Astrocyte (in vitro differentiated cells and primary cell): ENCODE measurements at regions not wholly inside any gene's neighbourhood (a gene's known extent, or its start where the extent isn't known, plus 50 kb on each side); places are given as distances from the start of the nearest gene placed in this dataset.
A peak's percentile ranks its signal among the peaks of the same experiment; 100 is the strongest.

Experiments used
- DNase-seq: peaks from one replicate; pipeline ENCODE4 v3.0.0-alpha.2; 2010; ENCODE audit warnings: low read depth
- FAIRE-seq: peaks from 2 replicates; lab custom pipeline; 2011; peaks lifted over from hg19 to GRCh38; lab: Jason Lieb, UNC
- H2AFZ ChIP-seq: 2 replicates; pipeline ENCODE4 v1.6.0; 2012; ENCODE audit warnings: low read depth, low read length, inconsistent platforms
- H3K27ac ChIP-seq: 2 replicates; pipeline ENCODE4 v1.5.1; 2011; ENCODE audit warnings: low read depth, low read length, inconsistent platforms
- H3K27me3 ChIP-seq: 2 replicates; pipeline ENCODE4 v1.6.0; 2011; ENCODE audit warnings: low read length, inconsistent platforms; ENCODE audit not compliant: insufficient read depth
- H3K36me3 ChIP-seq: 2 replicates; pipeline ENCODE4 v1.5.1; 2011; ENCODE audit warnings: low read length, inconsistent platforms; ENCODE audit not compliant: insufficient read depth
- H3K4me1 ChIP-seq: 2 replicates; pipeline ENCODE4 v1.5.1; 2011; ENCODE audit warnings: low read length, inconsistent platforms; ENCODE audit not compliant: insufficient read depth
- H3K4me2 ChIP-seq: 2 replicates; pipeline ENCODE4 v1.6.0; 2012; ENCODE audit warnings: low read length, inconsistent platforms
- H3K4me3 ChIP-seq: 2 replicates; pipeline ENCODE4 v1.5.1; 2011; ENCODE audit warnings: low read depth, mild to moderate bottlenecking, low read length, inconsistent platforms; ENCODE audit not compliant: insufficient read depth
- H3K79me2 ChIP-seq: 2 replicates; pipeline ENCODE4 v1.6.0; 2012; ENCODE audit warnings: mild to moderate bottlenecking, low read length, inconsistent platforms; ENCODE audit not compliant: insufficient read depth
- H3K9ac ChIP-seq: 2 replicates; pipeline ENCODE4 v1.6.0; 2012; ENCODE audit warnings: mild to moderate bottlenecking, low read length, inconsistent platforms
- H3K9me3 ChIP-seq: 2 replicates; pipeline ENCODE4 v1.5.1; 2012; ENCODE audit warnings: low read depth, mild to moderate bottlenecking, low read length, inconsistent platforms; ENCODE audit not compliant: insufficient read depth
- H4K20me1 ChIP-seq: 2 replicates; pipeline ENCODE4 v1.6.0; 2012; ENCODE audit warnings: low read length, inconsistent platforms; ENCODE audit not compliant: insufficient read depth
- H3K27ac Mint-ChIP-seq: one replicate; pipeline ENCODE4 v1.8.0; 2021; ENCODE audit warnings: mild to moderate bottlenecking, mixed read lengths; ENCODE audit not compliant: unreplicated experiment
- H3K27me3 Mint-ChIP-seq: one replicate; pipeline ENCODE4 v1.8.0; 2021; ENCODE audit warnings: low read depth, mixed read lengths; ENCODE audit not compliant: unreplicated experiment
- H3K36me3 Mint-ChIP-seq: one replicate; pipeline ENCODE4 v1.8.0; 2021; ENCODE audit warnings: low read depth, mixed read lengths; ENCODE audit not compliant: unreplicated experiment
- H3K4me1 Mint-ChIP-seq: one replicate; pipeline ENCODE4 v1.8.0; 2021; ENCODE audit warnings: low read depth, mixed read lengths; ENCODE audit not compliant: unreplicated experiment
- H3K4me3 Mint-ChIP-seq: one replicate; pipeline ENCODE4 v1.8.0; 2021; ENCODE audit warnings: mild to moderate bottlenecking, moderate library complexity, mixed read lengths; ENCODE audit not compliant: unreplicated experiment
- H3K9me3 Mint-ChIP-seq: one replicate; pipeline ENCODE4 v1.8.0; 2021; ENCODE audit warnings: mild to moderate bottlenecking, mixed read lengths; ENCODE audit not compliant: unreplicated experiment
- EZH2 ChIP-seq: IDR thresholded peaks from 2 replicates; pipeline ENCODE4 v1.6.1; 2012; ENCODE audit warnings: mild to moderate bottlenecking, low read length, inconsistent platforms; ENCODE audit not compliant: insufficient read depth
- TF ChIP-seq, protein P1 (sequence below): IDR thresholded peaks from 2 replicates; pipeline ENCODE4 v1.5.1; 2011; ENCODE audit warnings: low read depth, mild to moderate bottlenecking, inconsistent platforms, low read length, moderate library complexity; ENCODE audit not compliant: insufficient read depth

DNA sequence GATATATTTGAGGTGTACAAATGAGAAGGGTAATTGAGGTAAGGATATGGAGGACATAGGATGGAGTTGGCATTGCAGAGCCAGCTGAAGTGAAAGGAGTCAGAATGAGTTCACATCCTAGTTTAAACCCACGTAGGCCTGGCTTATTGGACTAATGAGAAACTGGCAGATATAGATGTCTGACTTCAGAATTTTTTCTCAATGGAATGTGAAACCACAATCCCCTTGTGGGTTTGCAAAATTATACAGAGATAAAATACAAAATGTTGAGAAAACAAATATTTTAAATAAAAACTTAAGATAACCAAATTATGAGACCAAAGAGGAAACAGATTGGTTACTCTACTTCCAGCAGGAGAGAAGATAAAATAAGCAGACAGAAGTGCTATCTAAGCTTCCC is 277.4 kb upstream of the LRRC7 start:
- no peaks in the 10 kb centered on the region for H4K20me1 ChIP-seq
- TF ChIP-seq, protein P1, sequence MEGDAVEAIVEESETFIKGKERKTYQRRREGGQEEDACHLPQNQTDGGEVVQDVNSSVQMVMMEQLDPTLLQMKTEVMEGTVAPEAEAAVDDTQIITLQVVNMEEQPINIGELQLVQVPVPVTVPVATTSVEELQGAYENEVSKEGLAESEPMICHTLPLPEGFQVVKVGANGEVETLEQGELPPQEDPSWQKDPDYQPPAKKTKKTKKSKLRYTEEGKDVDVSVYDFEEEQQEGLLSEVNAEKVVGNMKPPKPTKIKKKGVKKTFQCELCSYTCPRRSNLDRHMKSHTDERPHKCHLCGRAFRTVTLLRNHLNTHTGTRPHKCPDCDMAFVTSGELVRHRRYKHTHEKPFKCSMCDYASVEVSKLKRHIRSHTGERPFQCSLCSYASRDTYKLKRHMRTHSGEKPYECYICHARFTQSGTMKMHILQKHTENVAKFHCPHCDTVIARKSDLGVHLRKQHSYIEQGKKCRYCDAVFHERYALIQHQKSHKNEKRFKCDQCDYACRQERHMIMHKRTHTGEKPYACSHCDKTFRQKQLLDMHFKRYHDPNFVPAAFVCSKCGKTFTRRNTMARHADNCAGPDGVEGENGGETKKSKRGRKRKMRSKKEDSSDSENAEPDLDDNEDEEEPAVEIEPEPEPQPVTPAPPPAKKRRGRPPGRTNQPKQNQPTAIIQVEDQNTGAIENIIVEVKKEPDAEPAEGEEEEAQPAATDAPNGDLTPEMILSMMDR: no peak
- TF ChIP-seq EZH2: no peak

DNA sequence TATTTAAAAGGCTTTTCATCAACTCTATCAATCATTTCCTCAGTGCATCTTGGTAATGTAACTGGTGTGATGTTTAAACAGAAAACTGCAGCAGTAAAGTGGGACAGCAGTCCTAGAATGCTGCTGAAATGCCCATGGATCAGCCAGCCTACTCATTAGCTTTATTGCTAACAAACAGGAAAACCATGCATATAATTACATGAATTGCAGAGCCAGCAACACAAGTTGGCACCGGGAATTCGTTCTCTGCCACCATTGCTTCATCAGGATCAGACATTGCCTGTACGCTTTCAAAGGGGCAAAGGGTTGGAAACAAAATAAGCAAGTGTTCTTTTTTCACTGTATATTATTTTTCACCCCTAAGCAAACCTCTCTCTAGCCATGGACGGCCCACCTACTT is 276.2 kb upstream of the LRRC7 start:
- H3K36me3 ChIP-seq: no peaks in the 10 kb centered on the region
- no peaks in the 10 kb centered on the region for H3K79me2 ChIP-seq
- H3K9me3 ChIP-seq: no peaks in the 10 kb centered on the region
- H2AFZ ChIP-seq: no peak overlapping the region
- no peak for DNase-seq
- FAIRE-seq: no peak
- H3K27ac ChIP-seq: no peak overlapping the region
- Mint-ChIP-seq H3K4me1 (peaks cover 5% of the 10 kb centered on the region), H3K4me3 (no peak overlapping the region), H3K36me3 (no peaks in the 10 kb centered on the region), H3K9me3 (no peaks in the 10 kb centered on the region), H3K27ac (no peak overlapping the region), H3K27me3 (no peaks in the 10 kb centered on the region)
- no peak overlapping the region for H3K9ac ChIP-seq
- H3K27me3 ChIP-seq: no peaks in the 10 kb centered on the region
- no peak overlapping the region for H3K4me3 ChIP-seq
- H3K4me2 ChIP-seq: no peak overlapping the region
- no peaks in the 10 kb centered on the region for H3K4me1 ChIP-seq
- TF ChIP-seq, protein P1: no peak
- no peak for TF ChIP-seq EZH2
- no peaks in the 10 kb centered on the region for H4K20me1 ChIP-seq

More for the DNA sequence above, 277.4 kb upstream of the LRRC7 start:
- no peak for FAIRE-seq
- Histone ChIP-seq H3K4me2 (no peak overlapping the region), H3K4me1 (no peaks in the 10 kb centered on the region), H3K79me2 (no peaks in the 10 kb centered on the region), H3K9me3 (no peaks in the 10 kb centered on the region), H2AFZ (no peak overlapping the region), H3K4me3 (no peak overlapping the region), H3K27me3 (no peaks in the 10 kb centered on the region), H3K9ac (no peak overlapping the region), H3K36me3 (no peaks in the 10 kb centered on the region), H3K27ac (no peak overlapping the region)
- H3K27ac Mint-ChIP-seq: no peak overlapping the region
- H3K27me3 Mint-ChIP-seq: no peaks in the 10 kb centered on the region
- no peak overlapping the region for H3K4me3 Mint-ChIP-seq
- DNase-seq: peak; percentile 56
- peaks cover 5% of the 10 kb centered on the region for H3K4me1 Mint-ChIP-seq
- no peaks in the 10 kb centered on the region for H3K9me3 Mint-ChIP-seq
- no peaks in the 10 kb centered on the region for H3K36me3 Mint-ChIP-seq

DNA sequence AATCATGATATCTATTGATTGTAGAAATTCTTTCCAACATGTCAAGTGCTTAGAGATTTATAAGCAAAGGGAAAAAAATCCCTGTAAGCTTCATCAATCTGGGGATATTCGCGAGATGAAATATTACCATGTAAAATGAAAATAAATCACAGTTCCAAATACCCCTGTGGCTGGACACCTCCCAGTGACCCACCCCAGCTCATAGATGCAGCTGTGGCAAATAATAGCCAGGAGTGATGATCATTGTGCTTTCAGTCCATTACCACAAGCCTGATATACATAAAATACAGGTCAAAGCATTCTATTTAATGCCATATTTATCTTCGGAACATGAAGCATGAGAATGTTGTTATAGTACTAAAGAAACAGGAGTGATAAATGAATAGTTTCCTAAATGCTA is 274.9 kb upstream of the LRRC7 start:
- Histone ChIP-seq H3K9ac (no peak overlapping the region), H3K27ac (no peak overlapping the region), H3K4me2 (no peak overlapping the region), H2AFZ (no peak overlapping the region), H3K9me3 (no peaks in the 10 kb centered on the region), H3K27me3 (no peaks in the 10 kb centered on the region), H3K4me1 (no peaks in the 10 kb centered on the region), H3K36me3 (no peaks in the 10 kb centered on the region), H4K20me1 (no peaks in the 10 kb centered on the region), H3K79me2 (no peaks in the 10 kb centered on the region), H3K4me3 (no peak overlapping the region)
- Mint-ChIP-seq H3K9me3 (no peaks in the 10 kb centered on the region), H3K27ac (no peak overlapping the region), H3K4me1 (peaks cover 5% of the 10 kb centered on the region), H3K36me3 (no peaks in the 10 kb centered on the region), H3K4me3 (no peak overlapping the region), H3K27me3 (no peaks in the 10 kb centered on the region)
- no peak for DNase-seq
- no peak for FAIRE-seq
- TF ChIP-seq, protein P1: no peak
- no peak for TF ChIP-seq EZH2
